ENCODE measurements at regions not wholly inside any gene's neighbourhood (a gene's known extent, or its start where the extent isn't known, plus 50 kb on each side); places are given as distances from the start of the nearest gene placed in this dataset.

- DNase-seq (ENCODE audit: extremely low read depth, insufficient read length), result no peak
- no peak for TF ChIP-seq CTCF (IDR thresholded peaks at IDR 0.05; ENCODE audit: insufficient read depth, low read length, poor library complexity, severe bottlenecking)
- Histone ChIP-seq H3K4me3 (replicated peaks; ENCODE audit: low read depth, low read length) (no peak overlapping the region), H3K27me3 (replicated peaks; ENCODE audit: control insufficient read depth, insufficient read depth, low read length) (no peaks in the 10 kb centered on the region; the same call in none of the 2 replicates), H3K36me3 (ENCODE audit: control insufficient read depth, insufficient read depth, low read length) (no peaks in the 10 kb centered on the region)
Measured at GRCh38 chr6:165873976-165874375, 210.9 kb upstream of the PDE10A start.

GRCh38 chr6:165872811-165873210 is 209.8 kb upstream of the PDE10A start:
- TF ChIP-seq CTCF (IDR thresholded peaks at IDR 0.05; ENCODE audit: insufficient read depth, low read length, poor library complexity, severe bottlenecking), result no peak
- no peaks in the 10 kb centered on the region; the same call in none of the 2 replicates for H3K27me3 ChIP-seq (replicated peaks; ENCODE audit: control insufficient read depth, insufficient read depth, low read length)
- H3K36me3 ChIP-seq (ENCODE audit: control insufficient read depth, insufficient read depth, low read length), result no peaks in the 10 kb centered on the region
- no peak for DNase-seq (ENCODE audit: extremely low read depth, insufficient read length)
- H3K4me3 ChIP-seq (replicated peaks; ENCODE audit: low read depth, low read length), result no peak overlapping the region

GRCh38 chr6:165872311-165872710 is 209.3 kb upstream of the PDE10A start:
- Histone ChIP-seq H3K36me3 (ENCODE audit: control insufficient read depth, insufficient read depth, low read length) (no peaks in the 10 kb centered on the region), H3K4me3 (replicated peaks; ENCODE audit: low read depth, low read length) (no peak overlapping the region), H3K27me3 (replicated peaks; ENCODE audit: control insufficient read depth, insufficient read depth, low read length) (no peaks in the 10 kb centered on the region; the same call in none of the 2 replicates)
- DNase-seq (ENCODE audit: extremely low read depth, insufficient read length), result no peak
- TF ChIP-seq CTCF (IDR thresholded peaks at IDR 0.05; ENCODE audit: insufficient read depth, low read length, poor library complexity, severe bottlenecking), result no peak

- Histone ChIP-seq H3K4me3 (replicated peaks; ENCODE audit: low read depth, low read length) (no peak overlapping the region), H3K36me3 (ENCODE audit: control insufficient read depth, insufficient read depth, low read length) (no peaks in the 10 kb centered on the region), H3K27me3 (replicated peaks; ENCODE audit: control insufficient read depth, insufficient read depth, low read length) (no peaks in the 10 kb centered on the region; the same call in 1 of the 2 replicates)
- no peak for TF ChIP-seq CTCF (IDR thresholded peaks at IDR 0.05; ENCODE audit: insufficient read depth, low read length, poor library complexity, severe bottlenecking)
- DNase-seq (ENCODE audit: extremely low read depth, insufficient read length), result no peak
Measured at GRCh38 chr6:165871571-165871970, 208.5 kb upstream of the PDE10A start.

GRCh38 chr6:165869526-165869925 is 206.5 kb upstream of the PDE10A start:
- TF ChIP-seq CTCF (IDR thresholded peaks at IDR 0.05; ENCODE audit: insufficient read depth, low read length, poor library complexity, severe bottlenecking), result no peak
- H3K36me3 ChIP-seq (ENCODE audit: control insufficient read depth, insufficient read depth, low read length), result no peaks in the 10 kb centered on the region
- no peaks in the 10 kb centered on the region for H3K27me3 ChIP-seq (replicated peaks; ENCODE audit: control insufficient read depth, insufficient read depth, low read length)
- H3K4me3 ChIP-seq (replicated peaks; ENCODE audit: low read depth, low read length), result no peak overlapping the region
- no peak for DNase-seq (ENCODE audit: extremely low read depth, insufficient read length)

GRCh38 chr6:165864925-165865324 is 201.9 kb upstream of the PDE10A start:
- no peaks in the 10 kb centered on the region for H3K36me3 ChIP-seq (ENCODE audit: control insufficient read depth, insufficient read depth, low read length)
- no peaks in the 10 kb centered on the region; the same call in none of the 2 replicates for H3K27me3 ChIP-seq (replicated peaks; ENCODE audit: control insufficient read depth, insufficient read depth, low read length)
- no peak overlapping the region for H3K4me3 ChIP-seq (replicated peaks; ENCODE audit: low read depth, low read length)
- no peak for DNase-seq (ENCODE audit: extremely low read depth, insufficient read length)
- no peak for TF ChIP-seq CTCF (IDR thresholded peaks at IDR 0.05; ENCODE audit: insufficient read depth, low read length, poor library complexity, severe bottlenecking)
